Fibroblast of pulmonary artery (primary cell): ENCODE measurements at regions not wholly inside any gene's neighbourhood (a gene's known extent, or its start where the extent isn't known, plus 50 kb on each side); places are given as distances from the start of the nearest gene placed in this dataset.

Experiments used
- DNase-seq: peaks from one replicate; pipeline ENCODE4 v3.0.0-alpha.2; 2010; ENCODE audit warnings: low read depth
- H3K4me3 ChIP-seq: replicated peaks from 2 replicates; pipeline ENCODE4 v1.5.1; 2011; ENCODE audit warnings: low read depth, mild to moderate bottlenecking, control low read depth, low read length, moderate library complexity
- TF ChIP-seq, protein P1 (sequence below): IDR thresholded peaks from 2 replicates; pipeline ENCODE4 v1.5.1; 2011; ENCODE audit warnings: mild to moderate bottlenecking, control low read depth, low read length, inconsistent platforms; ENCODE audit errors: missing control alignments

DNA sequence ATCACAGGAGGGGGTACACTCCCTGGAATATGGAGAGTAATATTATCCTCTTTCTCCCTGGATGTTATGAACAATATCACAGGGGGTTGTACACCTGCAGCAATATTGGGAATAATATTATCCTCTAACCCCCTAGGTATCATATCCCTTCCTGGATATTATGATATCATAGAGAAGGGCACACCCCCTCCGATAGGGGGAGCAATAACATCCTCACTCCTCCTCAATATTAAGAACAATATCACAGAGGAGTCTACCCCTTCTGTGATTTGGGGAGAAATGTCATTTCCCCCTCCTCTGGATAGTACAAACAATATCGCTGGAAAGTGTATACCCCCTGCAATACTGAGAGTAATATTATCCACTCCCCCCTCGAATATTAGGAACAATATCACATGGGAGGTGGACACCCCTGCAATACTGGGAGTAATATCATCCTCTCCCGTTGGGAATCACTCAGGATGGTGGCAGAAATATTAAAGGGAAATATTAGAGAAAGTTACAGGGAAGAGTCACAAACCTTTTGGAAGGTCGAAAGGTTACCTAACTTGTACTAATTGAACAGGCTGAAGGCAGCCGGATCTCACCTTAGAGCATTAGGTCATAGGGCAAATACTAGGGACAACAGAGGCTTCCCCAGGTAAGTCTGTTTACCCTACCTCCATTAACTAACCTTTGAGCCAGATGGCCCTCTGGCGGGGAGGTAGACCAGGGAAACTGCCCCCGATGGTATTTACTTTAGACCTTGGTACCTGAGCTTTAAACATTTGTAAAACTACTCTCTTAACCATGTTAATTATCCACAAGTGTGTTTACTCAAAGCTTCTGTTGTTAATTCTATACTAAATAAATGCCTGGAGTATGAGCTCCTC, 57.5 kb upstream of the FREM1 start:
- TF ChIP-seq, protein P1, sequence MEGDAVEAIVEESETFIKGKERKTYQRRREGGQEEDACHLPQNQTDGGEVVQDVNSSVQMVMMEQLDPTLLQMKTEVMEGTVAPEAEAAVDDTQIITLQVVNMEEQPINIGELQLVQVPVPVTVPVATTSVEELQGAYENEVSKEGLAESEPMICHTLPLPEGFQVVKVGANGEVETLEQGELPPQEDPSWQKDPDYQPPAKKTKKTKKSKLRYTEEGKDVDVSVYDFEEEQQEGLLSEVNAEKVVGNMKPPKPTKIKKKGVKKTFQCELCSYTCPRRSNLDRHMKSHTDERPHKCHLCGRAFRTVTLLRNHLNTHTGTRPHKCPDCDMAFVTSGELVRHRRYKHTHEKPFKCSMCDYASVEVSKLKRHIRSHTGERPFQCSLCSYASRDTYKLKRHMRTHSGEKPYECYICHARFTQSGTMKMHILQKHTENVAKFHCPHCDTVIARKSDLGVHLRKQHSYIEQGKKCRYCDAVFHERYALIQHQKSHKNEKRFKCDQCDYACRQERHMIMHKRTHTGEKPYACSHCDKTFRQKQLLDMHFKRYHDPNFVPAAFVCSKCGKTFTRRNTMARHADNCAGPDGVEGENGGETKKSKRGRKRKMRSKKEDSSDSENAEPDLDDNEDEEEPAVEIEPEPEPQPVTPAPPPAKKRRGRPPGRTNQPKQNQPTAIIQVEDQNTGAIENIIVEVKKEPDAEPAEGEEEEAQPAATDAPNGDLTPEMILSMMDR: no peak
- H3K4me3 ChIP-seq: no peak overlapping the region
- DNase-seq: no peak

DNA sequence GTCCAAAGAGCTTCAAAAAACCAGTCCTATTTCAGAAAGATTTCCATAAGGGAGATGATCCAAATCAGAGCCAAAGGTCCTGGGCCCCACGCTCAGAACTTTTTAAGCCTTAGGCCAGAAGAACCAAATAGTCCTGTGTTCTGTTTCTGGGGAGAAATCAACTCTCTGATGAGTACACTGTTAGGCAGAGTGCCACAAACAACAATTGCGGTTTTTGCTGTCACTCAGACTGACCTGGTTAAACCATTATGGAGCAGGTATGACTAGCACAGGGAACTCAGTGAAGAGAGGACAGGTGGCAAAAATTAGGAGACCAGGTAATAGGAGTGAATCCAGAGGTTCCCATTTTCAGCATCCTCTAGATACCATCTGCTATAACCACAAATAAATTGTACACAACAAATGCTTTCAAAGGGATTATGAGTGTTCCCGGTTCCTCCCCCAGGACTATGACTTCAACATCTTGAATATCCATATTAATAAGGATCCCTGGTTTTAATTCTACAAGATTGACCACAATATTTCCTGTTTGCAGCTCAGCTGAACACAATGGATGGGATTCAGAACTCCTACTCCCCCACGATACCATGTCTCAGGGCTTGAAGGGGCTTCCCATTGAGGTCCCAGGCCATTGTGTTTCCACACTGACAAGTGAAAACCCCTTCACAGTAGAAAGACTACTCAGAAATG, 52.1 kb upstream of the FREM1 start:
- no peak for DNase-seq
- TF ChIP-seq, protein P1: no peak
- no peak overlapping the region for H3K4me3 ChIP-seq

DNA sequence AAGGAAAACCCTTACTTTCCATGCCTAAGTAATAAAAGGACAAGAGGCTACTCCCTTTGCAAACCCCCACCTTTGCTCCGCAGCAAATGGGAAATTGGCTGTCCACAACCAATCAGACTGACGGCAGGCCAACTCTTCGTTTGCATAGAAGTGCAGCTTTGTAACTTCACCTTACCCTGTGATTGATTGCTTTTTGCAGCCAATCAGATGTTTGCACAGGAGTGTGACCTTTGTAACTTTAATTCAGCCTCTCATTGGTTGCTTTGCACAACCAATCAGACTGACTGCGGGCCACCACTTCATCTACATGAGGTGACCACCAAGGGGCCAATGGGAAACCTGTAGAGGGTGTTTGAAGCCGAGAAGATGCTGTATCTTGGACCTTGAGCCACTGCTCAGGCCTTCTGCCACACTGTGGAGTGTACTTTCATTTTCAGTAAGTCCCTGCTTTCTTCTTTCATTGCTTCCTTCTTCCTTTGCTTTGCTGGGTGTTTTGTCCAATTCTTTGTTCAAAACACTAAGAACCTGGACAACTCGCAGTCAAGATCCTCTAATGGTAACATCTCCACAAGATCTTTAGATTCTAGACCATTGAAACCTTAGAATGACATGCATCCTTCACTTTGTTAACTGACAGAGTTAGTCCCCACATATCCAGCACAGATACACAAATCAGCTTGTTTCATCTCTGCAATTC, 51.3 kb upstream of the FREM1 start:
- DNase-seq: no peak
- H3K4me3 ChIP-seq: no peak overlapping the region
- TF ChIP-seq, protein P1: no peak

DNA sequence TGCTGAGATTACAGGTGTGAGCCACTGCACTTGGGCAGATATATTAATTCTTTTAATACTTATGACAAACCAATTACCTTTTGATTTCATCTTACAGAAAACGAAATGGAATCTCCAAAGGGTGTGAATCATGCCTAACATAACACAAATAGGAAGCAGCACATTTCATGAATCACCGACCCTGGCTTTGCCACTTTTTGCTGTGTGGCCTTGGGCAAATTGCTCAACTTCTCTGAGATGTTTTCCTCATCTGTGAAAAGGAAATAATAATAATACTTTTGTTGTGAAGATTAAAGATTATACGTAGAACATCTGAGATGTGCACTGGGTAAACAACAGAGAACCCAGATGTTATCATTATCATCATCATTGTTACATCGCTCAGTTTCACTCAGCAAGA, 50.7 kb upstream of the FREM1 start:
- DNase-seq: no peak
- no peak overlapping the region for H3K4me3 ChIP-seq
- TF ChIP-seq, protein P1: no peak
